Spleen (tissue), 11 donors: ENCODE measurements at regions not wholly inside any gene's neighbourhood (a gene's known extent, or its start where the extent isn't known, plus 50 kb on each side); places are given as distances from the start of the nearest gene placed in this dataset.

Experiments
- DNase-seq: peaks from one replicate; pipeline ENCODE4 v3.0.0-alpha.2; 2020
- H3K27ac ChIP-seq, 8 donors: fragments of 200-600 bp; sonication (generic) in 7 of 8; 1 replicate in 4 of 8; 2 replicates in 4 of 8; pipeline versions ENCODE4 v1.5.0 to v1.8.0; 2016 to 2021; ENCODE audit warnings: inconsistent platforms in 4 of 8, mild to moderate bottlenecking in 4 of 8, moderate library complexity in 1 of 8
- H3K27me3 ChIP-seq, 7 donors: fragments of 200-600 bp; sonication (generic) in 6 of 7; replicated peaks in 1 of 7; 1 replicate in 4 of 7; 2 replicates in 3 of 7; pipeline versions ENCODE4 v1.5.0 to v1.8.0; 2016 to 2021; ENCODE audit warnings: inconsistent platforms in 3 of 7, mild to moderate bottlenecking in 1 of 7
- H3K36me3 ChIP-seq, 6 donors: fragments of 200-600 bp; sonication (generic) in 5 of 6; 1 replicate in 4 of 6; 2 replicates in 2 of 6; pipeline versions ENCODE4 v1.5.0 to v1.8.0; 2016 to 2021; ENCODE audit warnings: inconsistent platforms in 2 of 6
- H3K4me1 ChIP-seq, 6 donors: fragments of 200-600 bp; sonication (generic) in 5 of 6; 1 replicate in 3 of 6; 2 replicates in 3 of 6; pipeline versions ENCODE4 v1.5.0 to v1.8.0; 2016 to 2021; ENCODE audit warnings: inconsistent platforms in 3 of 6
- H3K4me3 ChIP-seq, 8 donors: fragments of 200-600 bp; sonication (generic) in 7 of 8; 1 replicate in 4 of 8; 2 replicates in 4 of 8; pipeline versions ENCODE4 v1.5.0 to v1.8.0; 2016 to 2021; ENCODE audit warnings: inconsistent platforms in 4 of 8, mild to moderate bottlenecking in 4 of 8, moderate library complexity in 2 of 8
- H3K9me3 ChIP-seq, 8 donors: fragments of 200-600 bp; sonication (generic) in 7 of 8; 1 replicate in 4 of 8; 2 replicates in 4 of 8; pipeline versions ENCODE4 v1.5.0 to v1.8.0; 2016 to 2021; ENCODE audit warnings: inconsistent platforms in 4 of 8
- CTCF ChIP-seq, 11 experiments: fragments of 200-600 bp in 7 of 11; fragments of 450-650 bp in 4 of 11; sonication (generic) in 4 of 11; IDR thresholded peaks in 8 of 11; conservative IDR thresholded peaks in 3 of 11; 1 replicate in 7 of 11; 2 replicates in 4 of 11; pipeline versions ENCODE4 v1.4.0 to v1.8.0; 2016 to 2021; ENCODE audit warnings: antibody characterized with exemption in 11 of 11, inconsistent platforms in 4 of 11, mild to moderate bottlenecking in 1 of 11
- POLR2A ChIP-seq, 3 donors: fragments of 450-650 bp; IDR thresholded peaks; one replicate each; pipeline ENCODE4 v1.5.1; 2017; ENCODE audit warnings: antibody characterized with exemption in 3 of 3, mild to moderate bottlenecking in 1 of 3
- POLR2AphosphoS5 ChIP-seq, 3 donors: sonication (generic); formaldehyde crosslinking; IDR thresholded peaks; one replicate each; pipeline ENCODE4 v1.5.1; 2017; ENCODE audit warnings: antibody characterized with exemption in 3 of 3
- WGBS, 5 donors: extraction: QIAGEN DNeasy Blood & Tissue Kit in 3 of 5; methylation state at CpG; one replicate each; pipeline versions ENCODE4 v1.1.5 to v1.1.7; 2013 to 2018; 5-methylcytosine and 5-hydroxymethylcytosine counted together
- intact Hi-C: fragments of 100-400 bp; cut with DNase I; formaldehyde crosslinking; loops from one replicate; pipeline ENCODE4 v1.15.0; 2023; ENCODE audit warnings: low total_unique reads
- donor health status: healthy with polysubstance abuse.
- donor health status: DM: no; HTN: no; CAD: no; lungs with moderate emphysema.
- donor health status: DM: no; HTN: no; CAD: no.
- donor health status: Bipolar disorder and iron deficiency.
- donor health status: healthy.
- donor health status: DM: no; HTN: no; CAD: no.
- donor health status: DM: yes; HTN: yes; CAD: no.

- H3K27ac ChIP-seq: no peak overlapping the region
- TF ChIP-seq POLR2A (IDR thresholded peaks at IDR 0.05) (no peak), POLR2AphosphoS5 (IDR thresholded peaks at IDR 0.05) (no peak), CTCF (IDR thresholded peaks at IDR 0.05 in 8 of 11, conservative IDR thresholded peaks at IDR 0.05 in 3 of 11) (no peak)
Observed at GRCh38 chr2:217711188-217711587, 291.6 kb downstream of the TNS1 start.

GRCh38 chr2:217710211-217710765 is 292.5 kb downstream of the TNS1 start:
- Histone ChIP-seq H3K27me3 (peaks cover 0 to 26% (median 0%) of the 10 kb centered on the region in 7 donors), H3K9me3 (no peaks in the 10 kb centered on the region)

More at GRCh38 chr2:217711188-217711587, 291.6 kb downstream of the TNS1 start:
- intact Hi-C loops: no loop called here
- DNase-seq: no peak
- H3K36me3 ChIP-seq: no peaks in the 10 kb centered on the region
- peaks cover 2 to 32% (median 16%) of the 10 kb centered on the region in 6 donors for H3K4me1 ChIP-seq
- no peaks in the 10 kb centered on the region for H3K9me3 ChIP-seq
- peaks cover 0 to 26% (median 0%) of the 10 kb centered on the region in 7 donors for H3K27me3 ChIP-seq
- 46 to 79% (median 77%) methylated on average over 4 of the region's 4 CpGs for WGBS, 5 donors
- H3K4me3 ChIP-seq: no peak overlapping the region

GRCh38 chr2:217709478-217710210 is 293.2 kb downstream of the TNS1 start:
- Histone ChIP-seq H3K27me3 (peaks cover 0 to 24% (median 0%) of the 10 kb centered on the region in 7 donors), H3K9me3 (no peaks in the 10 kb centered on the region), H3K36me3 (no peaks in the 10 kb centered on the region), H3K4me1 (peaks cover 2 to 30% (median 16%) of the 10 kb centered on the region in 6 donors), H3K4me3 (no peak overlapping the region), H3K27ac (no peak overlapping the region)
- TF ChIP-seq POLR2A (IDR thresholded peaks at IDR 0.05) (no peak), CTCF (IDR thresholded peaks at IDR 0.05 in 8 of 11, conservative IDR thresholded peaks at IDR 0.05 in 3 of 11) (no peak), POLR2AphosphoS5 (IDR thresholded peaks at IDR 0.05) (no peak)
- intact Hi-C loops: no loop called here
- no peak for DNase-seq
- WGBS, 5 donors: 65 to 77% (median 75%) methylated on average over 3 of the region's 3 CpGs

More at GRCh38 chr2:217710211-217710765, 292.5 kb downstream of the TNS1 start:
- intact Hi-C loops: no loop called here
- peaks cover 2 to 32% (median 16%) of the 10 kb centered on the region in 6 donors for H3K4me1 ChIP-seq
- TF ChIP-seq POLR2AphosphoS5 (IDR thresholded peaks at IDR 0.05): no peak
- TF ChIP-seq CTCF (IDR thresholded peaks at IDR 0.05 in 8 of 11, conservative IDR thresholded peaks at IDR 0.05 in 3 of 11): no peak
- TF ChIP-seq POLR2A (IDR thresholded peaks at IDR 0.05): no peak
- H3K4me3 ChIP-seq: no peak overlapping the region
- 77 to 90% (median 88%) methylated on average over 1 of the region's 1 CpG for WGBS, 5 donors
- H3K27ac ChIP-seq: no peak overlapping the region
- no peaks in the 10 kb centered on the region for H3K36me3 ChIP-seq
- no peak for DNase-seq

- Histone ChIP-seq H3K9me3 (no peaks in the 10 kb centered on the region), H3K36me3 (no peaks in the 10 kb centered on the region), H3K4me3 (no peak overlapping the region), H3K4me1 (peaks cover 0 to 15% (median 3%) of the 10 kb centered on the region in 6 donors), H3K27me3 (peaks cover 0 to 19% (median 0%) of the 10 kb centered on the region in 7 donors), H3K27ac (peak overlapping the region in 4 of 8 donors; percentile 2 to 32 (median 10))
- TF ChIP-seq CTCF (IDR thresholded peaks at IDR 0.05 in 8 of 11, conservative IDR thresholded peaks at IDR 0.05 in 3 of 11): no peak
- no peak for TF ChIP-seq POLR2A (IDR thresholded peaks at IDR 0.05)
- intact Hi-C loops: no loop called here
- 64 to 79% (median 71%) methylated on average over 4 of the region's 4 CpGs for WGBS, 5 donors
- DNase-seq: no peak
Observed at GRCh38 chr2:217707131-217707611, 295.6 kb downstream of the TNS1 start.
